ENCODE measurements at regions not wholly inside any gene's neighbourhood (a gene's known extent, or its start where the extent isn't known, plus 50 kb on each side); places are given as distances from the start of the nearest gene placed in this dataset.

DNA sequence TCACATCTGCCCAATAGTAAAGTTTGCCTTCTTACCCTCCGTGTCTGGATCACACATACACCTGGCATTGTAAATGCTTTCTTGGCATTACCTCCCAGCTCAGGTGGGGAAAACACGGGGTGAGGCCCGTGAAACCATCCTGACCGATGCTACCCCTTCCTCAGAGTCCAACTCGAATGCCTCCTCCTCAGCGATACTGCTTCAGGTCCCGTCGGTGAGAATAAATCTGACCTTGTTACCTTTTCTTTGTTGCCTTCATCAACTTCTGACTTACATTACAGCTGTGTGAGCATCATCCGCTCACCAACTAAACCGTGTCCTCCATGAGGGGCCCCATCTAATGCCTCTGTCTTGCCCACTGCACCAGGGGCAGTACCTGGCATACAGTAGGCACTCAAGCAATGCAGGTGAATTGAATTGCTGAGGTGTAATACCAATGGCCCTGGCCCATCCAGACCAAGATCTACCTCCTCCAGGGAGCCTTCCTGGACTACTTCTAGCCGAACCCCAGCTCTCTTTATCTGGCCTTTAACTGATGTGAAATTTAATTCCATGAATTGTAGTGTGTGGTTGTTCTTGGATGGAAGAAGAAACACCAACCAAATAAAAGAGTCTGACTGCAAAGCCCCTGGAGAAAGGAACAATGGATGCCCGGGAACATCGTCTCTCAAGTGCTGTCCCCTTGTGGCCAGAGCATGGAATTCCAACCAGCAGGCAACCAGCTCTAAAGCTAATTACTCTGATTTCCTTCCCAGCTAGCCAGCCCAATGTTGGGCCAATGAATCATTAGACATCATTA lies 141.5 kb downstream of the ANKRD60 start:
- no peaks in the 10 kb centered on the region for H3K27me3 ChIP-seq
- DNase-seq (ENCODE audit: low spot score): no peak
- TF ChIP-seq CTCF (IDR thresholded peaks at IDR 0.05): peak; percentile 81 to 96
- H3K4me3 ChIP-seq: no peak overlapping the region
- no peaks in the 10 kb centered on the region for H3K36me3 ChIP-seq
- no peak overlapping the region for H3K27ac ChIP-seq
- no peaks in the 10 kb centered on the region for H3K9me3 ChIP-seq
- H3K4me1 ChIP-seq: no peaks in the 10 kb centered on the region

- no peaks in the 10 kb centered on the region for H3K4me1 ChIP-seq
- H3K27ac ChIP-seq: no peak overlapping the region
- TF ChIP-seq CTCF (IDR thresholded peaks at IDR 0.05): no peak
These were observed 143.5 kb downstream of the ANKRD60 start for GRCh38 chr20:58084966-58085365.

GRCh38 chr20:58084566-58084965 lies 143.9 kb downstream of the ANKRD60 start:
- Histone ChIP-seq H3K27ac (no peak overlapping the region), H3K27me3 (no peaks in the 10 kb centered on the region), H3K9me3 (no peaks in the 10 kb centered on the region), H3K4me3 (no peak overlapping the region), H3K4me1 (no peaks in the 10 kb centered on the region), H3K36me3 (no peaks in the 10 kb centered on the region)
- DNase-seq (ENCODE audit: low spot score): peak; percentile 11
- TF ChIP-seq CTCF (IDR thresholded peaks at IDR 0.05): no peak

More at GRCh38 chr20:58084966-58085365, 143.5 kb downstream of the ANKRD60 start:
- no peaks in the 10 kb centered on the region for H3K9me3 ChIP-seq
- DNase-seq (ENCODE audit: low spot score): peak; percentile 28
- H3K27me3 ChIP-seq: no peaks in the 10 kb centered on the region
- no peaks in the 10 kb centered on the region for H3K36me3 ChIP-seq
- H3K4me3 ChIP-seq: no peak overlapping the region

DNA sequence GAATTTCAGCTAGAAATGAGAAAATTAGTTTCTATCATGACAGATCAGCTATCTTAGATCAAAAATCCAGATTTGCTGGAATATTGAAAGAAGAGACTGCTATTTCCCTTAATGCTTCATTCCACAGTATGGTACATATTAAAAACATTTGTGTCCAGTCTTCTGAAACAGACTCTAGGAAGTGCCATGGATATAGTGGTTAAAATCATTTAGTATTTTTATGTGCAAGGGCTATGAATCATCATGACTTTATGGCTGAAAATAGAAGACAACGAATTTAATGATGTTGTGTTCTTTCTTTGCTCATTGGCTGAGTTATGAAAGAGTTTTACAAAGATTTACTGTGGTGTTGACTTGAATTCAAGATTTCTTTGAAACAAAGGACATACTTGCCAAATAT lies 146.6 kb downstream of the ANKRD60 start:
- Histone ChIP-seq H3K27ac (no peak overlapping the region), H3K36me3 (no peaks in the 10 kb centered on the region), H3K4me1 (peaks cover 0 to 11% of the 10 kb centered on the region in 2 donors), H3K4me3 (no peak overlapping the region), H3K27me3 (no peaks in the 10 kb centered on the region), H3K9me3 (peaks cover 0 to 7% of the 10 kb centered on the region in 2 donors)
- DNase-seq (ENCODE audit: low spot score): no peak
- no peak for TF ChIP-seq CTCF (IDR thresholded peaks at IDR 0.05)

DNA sequence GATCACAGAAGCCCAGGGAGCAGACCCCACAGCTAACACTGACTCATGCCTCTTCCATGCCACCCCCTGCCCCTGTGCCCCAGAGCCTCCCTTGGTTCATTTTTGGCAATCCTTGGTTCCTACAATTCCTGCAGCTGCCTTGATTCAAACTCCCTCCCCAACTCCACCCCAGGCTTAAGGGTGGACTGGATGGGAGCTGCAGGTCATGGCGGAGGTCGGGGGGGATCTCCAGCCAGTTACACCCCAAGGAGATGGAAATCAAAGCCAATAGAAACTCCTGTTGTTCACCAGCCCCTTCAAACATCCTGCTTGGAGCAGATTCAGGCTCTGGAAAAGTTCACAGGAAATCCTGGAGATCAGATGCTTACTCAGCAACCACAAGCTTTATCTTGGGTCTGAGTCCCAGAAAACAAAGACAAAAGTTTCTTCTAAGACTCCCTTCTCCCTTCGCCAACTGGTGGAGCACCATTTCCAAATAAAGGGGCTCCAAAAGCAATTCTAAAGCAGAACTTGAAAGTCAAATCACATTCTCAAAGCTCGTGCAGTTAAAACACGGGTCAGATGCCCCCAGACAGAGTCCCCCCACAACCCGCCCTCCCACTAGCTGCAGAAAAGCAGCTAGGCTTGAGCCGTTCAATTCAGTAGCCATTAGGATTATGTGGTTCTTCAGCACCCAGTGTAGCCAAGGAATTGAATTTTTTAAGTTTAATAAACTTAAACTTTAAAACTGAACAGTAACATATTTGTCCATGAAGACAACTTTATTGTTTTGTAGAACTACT lies 149.5 kb downstream of the ANKRD60 start:
- Histone ChIP-seq H3K9me3 (peaks cover 0 to 7% of the 10 kb centered on the region in 2 donors), H3K27me3 (no peaks in the 10 kb centered on the region), H3K27ac (no peak overlapping the region), H3K4me1 (peaks cover 0 to 27% of the 10 kb centered on the region in 2 donors), H3K36me3 (no peaks in the 10 kb centered on the region), H3K4me3 (no peak overlapping the region)
- DNase-seq (ENCODE audit: low spot score): peak; percentile 43
- TF ChIP-seq CTCF (IDR thresholded peaks at IDR 0.05): no peak
